ENCODE measurements at regions not wholly inside any gene's neighbourhood (a gene's known extent, or its start where the extent isn't known, plus 50 kb on each side); places are given as distances from the start of the nearest gene placed in this dataset.

- Histone ChIP-seq H3K27me3 (no peaks in the 10 kb centered on the region), H3K36me3 (no peaks in the 10 kb centered on the region), H3K9me3 (no peaks in the 10 kb centered on the region), H3K4me3 (no peak overlapping the region), H3K27ac (no peak overlapping the region), H3K4me1 (peaks cover 29 to 68% (median 42%) of the 10 kb centered on the region in 4 donors)
- intact Hi-C loops (cut with DNase I; ENCODE audit: low total_unique reads) = no loop called here
- TF ChIP-seq CTCF (IDR thresholded peaks at IDR 0.05) (no peak), EP300 (IDR thresholded peaks at IDR 0.05) (no peak), POLR2A (IDR thresholded peaks at IDR 0.05) (no peak), POLR2AphosphoS5 (IDR thresholded peaks at IDR 0.05) (no peak)
- DNase-seq = no peak
- 72 to 88% (median 78%) methylated on average over 4 of the region's 4 CpGs for WGBS, 5 donors
These were observed 55.0 kb upstream of the MACF1 start for GRCh38 chr1:39149509-39149908.

DNA sequence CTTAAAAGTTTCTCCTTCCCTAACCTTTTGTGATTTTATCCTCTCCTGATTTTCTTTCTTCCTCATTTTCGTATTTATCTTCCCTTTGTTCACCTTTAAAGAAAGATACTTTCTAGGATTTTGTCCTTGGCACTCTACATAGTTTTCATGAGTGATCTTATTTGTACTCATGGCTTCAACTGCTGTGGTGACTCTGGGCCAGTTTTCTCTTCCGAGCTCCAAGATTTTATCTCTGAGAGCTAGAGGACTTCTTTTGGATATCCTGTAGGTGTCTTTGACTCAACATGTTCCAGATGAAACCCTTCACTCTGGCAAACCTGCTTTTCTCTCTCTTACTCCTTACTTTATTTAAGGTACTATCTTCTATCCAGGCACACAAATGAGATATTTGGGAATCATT, 53.7 kb upstream of the MACF1 start:
- DNase-seq = no peak
- Histone ChIP-seq H3K4me1 (peaks cover 32 to 81% (median 54%) of the 10 kb centered on the region in 4 donors), H3K27ac (peak overlapping the region in 1 of 5 donors; percentile 11), H3K9me3 (no peaks in the 10 kb centered on the region), H3K27me3 (no peaks in the 10 kb centered on the region), H3K36me3 (no peaks in the 10 kb centered on the region), H3K4me3 (no peak overlapping the region)
- no peak for TF ChIP-seq EP300 (IDR thresholded peaks at IDR 0.05)
- TF ChIP-seq CTCF (IDR thresholded peaks at IDR 0.05) = no peak
- no peak for TF ChIP-seq POLR2AphosphoS5 (IDR thresholded peaks at IDR 0.05)
- TF ChIP-seq POLR2A (IDR thresholded peaks at IDR 0.05) = no peak
- 35 to 68% (median 51%) methylated on average over 2 of the region's 2 CpGs for WGBS, 5 donors
- intact Hi-C loops (cut with DNase I; ENCODE audit: low total_unique reads) = no loop called here

DNA sequence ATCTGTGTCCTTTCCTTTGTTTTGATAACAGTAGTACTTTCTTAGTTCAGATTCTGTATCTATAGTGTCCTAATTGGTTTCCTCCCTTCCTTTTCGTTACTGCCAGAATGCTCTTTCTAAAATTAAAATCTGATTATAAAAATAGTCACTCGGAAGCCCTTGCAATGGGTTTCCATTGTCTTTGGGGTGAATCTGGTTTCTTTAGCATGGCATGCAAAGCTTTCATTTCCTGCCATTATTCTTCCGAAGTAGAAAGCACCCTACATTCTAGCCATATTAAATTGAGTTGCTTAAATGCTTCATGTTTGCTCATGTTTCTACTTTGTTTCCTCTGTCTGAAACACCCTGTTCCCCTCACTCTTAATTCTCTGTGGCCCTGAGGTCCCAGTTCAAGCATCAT, 53.2 kb upstream of the MACF1 start:
- H3K9me3 ChIP-seq = no peaks in the 10 kb centered on the region
- DNase-seq = no peak
- WGBS, 5 donors = 81 to 95% (median 84%) methylated on average over 3 of the region's 3 CpGs
- H3K4me3 ChIP-seq = no peak overlapping the region
- intact Hi-C loops (cut with DNase I; ENCODE audit: low total_unique reads) = no loop called here
- TF ChIP-seq CTCF (IDR thresholded peaks at IDR 0.05) = no peak
- TF ChIP-seq POLR2AphosphoS5 (IDR thresholded peaks at IDR 0.05) = no peak
- no peak for TF ChIP-seq POLR2A (IDR thresholded peaks at IDR 0.05)
- TF ChIP-seq EP300 (IDR thresholded peaks at IDR 0.05) = no peak
- no peaks in the 10 kb centered on the region for H3K36me3 ChIP-seq
- peak overlapping the region in 1 of 5 donors; percentile 11 for H3K27ac ChIP-seq
- peaks cover 37 to 82% (median 57%) of the 10 kb centered on the region in 4 donors for H3K4me1 ChIP-seq
- H3K27me3 ChIP-seq = no peaks in the 10 kb centered on the region

- peaks cover 49 to 90% (median 69%) of the 10 kb centered on the region in 4 donors for H3K4me1 ChIP-seq
- DNase-seq = no peak
- H3K36me3 ChIP-seq = no peaks in the 10 kb centered on the region
- H3K27me3 ChIP-seq = no peaks in the 10 kb centered on the region
- 18 to 64% (median 46%) methylated on average over 1 of the region's 1 CpG for WGBS, 5 donors
- H3K9me3 ChIP-seq = no peaks in the 10 kb centered on the region
- intact Hi-C loops (cut with DNase I; ENCODE audit: low total_unique reads) = no loop called here
- H3K27ac ChIP-seq = peak overlapping the region; percentile 15 to 63 (median 51)
- TF ChIP-seq EP300 (IDR thresholded peaks at IDR 0.05) (no peak), POLR2A (IDR thresholded peaks at IDR 0.05) (no peak), POLR2AphosphoS5 (IDR thresholded peaks at IDR 0.05) (no peak), CTCF (IDR thresholded peaks at IDR 0.05) (no peak)
- no peak overlapping the region for H3K4me3 ChIP-seq
These were observed 51.6 kb upstream of the MACF1 start for GRCh38 chr1:39152923-39153322.
